A673 (cell line): ENCODE measurements at regions not wholly inside any gene's neighbourhood (a gene's known extent, or its start where the extent isn't known, plus 50 kb on each side); places are given as distances from the start of the nearest gene placed in this dataset.

Experiments used
- BruUV-seq: library from RNA; stranded (reverse); fragments of 400-500 nt; replicated peaks from 2 replicates; lab custom pipeline; 2021; lab: Mats Ljungman, UMichigan
- CTCF ChIA-PET: fragments of 300-600 bp; sonication (Branson Sonifier 250); formaldehyde crosslinking; loops from one replicate; lab custom pipeline; 2022; ENCODE audit warnings: antibody characterized with exemption; lab: Charles Lee
- POLR2A ChIA-PET: fragments of 300-600 bp; sonication (Branson Sonifier 250); formaldehyde crosslinking; loops from one replicate; lab custom pipeline; 2022; ENCODE audit warnings: antibody characterized with exemption; ENCODE audit not compliant: low non-redundant PET; lab: Charles Lee
- DNase-seq: peaks from one replicate; pipeline ENCODE4 v3.0.0-alpha.2; 2015; ENCODE audit warnings: low spot score
- H3K27ac ChIP-seq: fragments of 200-600 bp; sonication (generic); 2 replicates; pipeline ENCODE4 v1.5.1; 2016; ENCODE audit warnings: mixed run types, low read depth, mild to moderate bottlenecking, mixed read lengths, antibody characterized with exemption, low read length; ENCODE audit not compliant: poor library complexity, severe bottlenecking
- H3K27me3 ChIP-seq: fragments of 200-600 bp; sonication (generic); replicated peaks from 2 replicates; pipeline ENCODE4 v1.6.1; 2017; ENCODE audit warnings: mixed run types, low read depth, mild to moderate bottlenecking, mixed read lengths, antibody characterized with exemption, low read length; ENCODE audit not compliant: insufficient read depth, poor library complexity
- H3K36me3 ChIP-seq: fragments of 200-600 bp; sonication (generic); 2 replicates; pipeline ENCODE4 v1.6.1; 2016; ENCODE audit warnings: mixed run types, mild to moderate bottlenecking, mixed read lengths, antibody characterized with exemption, low read length; ENCODE audit not compliant: insufficient read depth, poor library complexity, severe bottlenecking
- H3K4me1 ChIP-seq: fragments of 200-600 bp; sonication (generic); 2 replicates; pipeline ENCODE4 v1.6.1; 2017; ENCODE audit warnings: mixed run types, mild to moderate bottlenecking, mixed read lengths, antibody characterized with exemption, low read length; ENCODE audit not compliant: insufficient read depth, poor library complexity, severe bottlenecking
- H3K4me3 ChIP-seq: fragments of 200-600 bp; sonication (generic); 2 replicates; pipeline ENCODE4 v1.5.1; 2016; ENCODE audit warnings: low read depth, mixed run types, mild to moderate bottlenecking, mixed read lengths, low read length; ENCODE audit not compliant: poor library complexity, severe bottlenecking
- H3K9me3 ChIP-seq: fragments of 200-600 bp; sonication (generic); 2 replicates; pipeline ENCODE4 v1.6.1; 2016; ENCODE audit warnings: mixed run types, low read depth, mild to moderate bottlenecking, mixed read lengths, antibody characterized with exemption, low read length; ENCODE audit not compliant: poor library complexity, severe bottlenecking
- CTCF ChIP-seq: fragments of 300-800, 200-600 bp; sonication (generic); conservative IDR thresholded peaks from 2 replicates; pipeline ENCODE4 v1.5.1; 2017; ENCODE audit warnings: low read depth, mild to moderate bottlenecking, antibody characterized with exemption, low read length, moderate library complexity, mixed read lengths
- EZH2 ChIP-seq: fragments of 200-600 bp; sonication (generic); IDR thresholded peaks from 2 replicates; pipeline ENCODE4 v1.6.1; 2017; ENCODE audit warnings: borderline replicate concordance, low read depth, mild to moderate bottlenecking, mixed read lengths, antibody characterized with exemption, low read length; ENCODE audit not compliant: poor library complexity, severe bottlenecking
- intact Hi-C: fragments of 100-400 bp; cut with micrococcal nuclease; formaldehyde crosslinking; loops from one replicate; pipeline ENCODE4 v1.10.0; 2022; ENCODE audit not compliant: unreplicated experiment

- TF ChIP-seq CTCF (no peak), EZH2 (no peak)
- ChIA-PET CTCF (no interaction called here), POLR2A (no interaction called here)
- Histone ChIP-seq H3K9me3 (no peaks in the 10 kb centered on the region), H3K4me3 (no peak overlapping the region), H3K27ac (peak overlapping the region; percentile 70), H3K36me3 (no peaks in the 10 kb centered on the region), H3K27me3 (no peaks in the 10 kb centered on the region), H3K4me1 (peaks cover 25% of the 10 kb centered on the region)
- intact Hi-C loops, result loop anchor here (5.0 kb wide), 2 partner anchors 1479 to 1579 kb away; no protein-coding TSS in a partner anchor
- BruUV-seq, result TSS peak; percentile 58
- DNase-seq, result peak; percentile 75
These were observed 404.2 kb upstream of the SGCG start for GRCh38 chr13:22776394-22777186.

GRCh38 chr13:22777207-22777606 lies 403.6 kb upstream of the SGCG start:
- intact Hi-C loops, result loop anchor here (5.0 kb wide), 2 partner anchors 1480 to 1580 kb away; no protein-coding TSS in a partner anchor
- Histone ChIP-seq H3K36me3 (no peaks in the 10 kb centered on the region), H3K4me3 (no peak overlapping the region), H3K27ac (peak overlapping the region; percentile 70), H3K27me3 (no peaks in the 10 kb centered on the region), H3K9me3 (no peaks in the 10 kb centered on the region), H3K4me1 (peaks cover 25% of the 10 kb centered on the region)
- peak; percentile 90 for DNase-seq
- TF ChIP-seq CTCF, result no peak
- ChIA-PET CTCF (no interaction called here), POLR2A (no interaction called here)
- no TSS peak for BruUV-seq

- H3K27ac ChIP-seq, result no peak overlapping the region
- TF ChIP-seq CTCF (no peak), EZH2 (no peak)
- H3K27me3 ChIP-seq, result no peaks in the 10 kb centered on the region
- POLR2A ChIA-PET, result no interaction called here
- H3K9me3 ChIP-seq, result no peaks in the 10 kb centered on the region
- H3K4me1 ChIP-seq, result no peaks in the 10 kb centered on the region
- intact Hi-C loops, result no loop called here
- H3K4me3 ChIP-seq, result no peak overlapping the region
- no peak for DNase-seq
- BruUV-seq, result no TSS peak
- no peaks in the 10 kb centered on the region for H3K36me3 ChIP-seq
- CTCF ChIA-PET, result no interaction called here
These were observed 391.7 kb upstream of the SGCG start for GRCh38 chr13:22789027-22789593.
